IMR-90 (cell line): ENCODE measurements at regions not wholly inside any gene's neighbourhood (a gene's known extent, or its start where the extent isn't known, plus 50 kb on each side); places are given as distances from the start of the nearest gene placed in this dataset.

Source experiments
- ATAC-seq: fragments of 200-7000 bp; cut with Tn5 transposase; 2 replicates; pipeline ENCODE4 v1.9.1; 2020; ENCODE audit warnings: low read depth, mild to moderate bottlenecking, moderate library complexity
- BruUV-seq: library from RNA; stranded (reverse); fragments of 400-500 nt; replicated peaks from 2 replicates; lab custom pipeline; 2021; lab: Mats Ljungman, UMichigan
- CTCF ChIA-PET: fragments of 300-600 bp; formaldehyde crosslinking; extraction: SDS; loops from one replicate; lab custom pipeline; 2021; ENCODE audit warnings: antibody characterized with exemption; lab: Yijun Ruan, JAX
- POLR2A ChIA-PET: fragments of 300-600 bp; sonication (Branson Sonifier 250); formaldehyde crosslinking; loops from one replicate; lab custom pipeline; 2022; ENCODE audit warnings: antibody characterized with exemption; ENCODE audit not compliant: unreplicated experiment; lab: Charles Lee
- DNase-seq: peaks from one replicate; pipeline ENCODE4 v3.0.0; 2013
- H2AFZ ChIP-seq: replicated peaks from 2 replicates; pipeline ENCODE3; 2013; ENCODE audit warnings: low read length, mild to moderate bottlenecking; ENCODE audit not compliant: poor library complexity
- H2AK5ac ChIP-seq: 2 replicates; pipeline ENCODE4 v1.6.1; 2013; ENCODE audit warnings: low read depth, low read length, inconsistent platforms
- H2AK9ac ChIP-seq: replicated peaks from 2 replicates; pipeline ENCODE3; 2013; ENCODE audit warnings: mild to moderate bottlenecking, low read depth, low read length, moderate library complexity; ENCODE audit not compliant: poor library complexity
- H2BK120ac ChIP-seq: 2 replicates; pipeline ENCODE4 v1.6.1; 2013; ENCODE audit warnings: low read depth, low read length, inconsistent platforms
- H2BK15ac ChIP-seq: 3 replicates; pipeline ENCODE4 v1.6.1; 2013; ENCODE audit warnings: low read depth, low read length, inconsistent platforms
- H2BK20ac ChIP-seq: 2 replicates; pipeline ENCODE4 v1.6.1; 2013; ENCODE audit warnings: low read depth, mild to moderate bottlenecking, inconsistent platforms, low read length, moderate library complexity
- H2BK5ac ChIP-seq: 2 replicates; pipeline ENCODE4 v1.6.1; 2013; ENCODE audit warnings: mild to moderate bottlenecking, low read depth, low read length, inconsistent platforms; ENCODE audit not compliant: poor library complexity, severe bottlenecking
- H3K14ac ChIP-seq: replicated peaks from 2 replicates; pipeline ENCODE4 v1.6.1; 2013; ENCODE audit warnings: low read depth, low read length, inconsistent platforms
- H3K18ac ChIP-seq: 2 replicates; pipeline ENCODE4 v1.6.1; 2013; ENCODE audit warnings: low read depth, low read length, control low read depth
- H3K23ac ChIP-seq: 2 replicates; pipeline ENCODE4 v1.6.1; 2013; ENCODE audit warnings: low read depth, low read length, inconsistent platforms
- H3K27ac ChIP-seq: 2 replicates; pipeline ENCODE4 v1.5.1; 2013; ENCODE audit warnings: mild to moderate bottlenecking, control low read depth, low read length; ENCODE audit not compliant: insufficient read depth
- H3K27me3 ChIP-seq: 2 replicates; pipeline ENCODE4 v1.6.1; 2013; ENCODE audit warnings: low read length; ENCODE audit not compliant: control insufficient read depth, insufficient read depth
- H3K36me3 ChIP-seq: 2 replicates; pipeline ENCODE4 v1.6.1; 2013; ENCODE audit warnings: low read length, mixed read lengths; ENCODE audit not compliant: control insufficient read depth, insufficient read depth
- H3K4ac ChIP-seq: 2 replicates; pipeline ENCODE4 v1.6.1; 2013; ENCODE audit warnings: low read depth, low read length, inconsistent platforms
- H3K4me1 ChIP-seq: 2 replicates; pipeline ENCODE4 v1.6.1; 2013; ENCODE audit warnings: low read length, mixed read lengths; ENCODE audit not compliant: control insufficient read depth, insufficient read depth
- H3K4me2 ChIP-seq: 2 replicates; pipeline ENCODE4 v1.6.1; 2013; ENCODE audit warnings: low read depth, mild to moderate bottlenecking, control low read depth, low read length, moderate library complexity
- H3K4me3 ChIP-seq: 2 replicates; pipeline ENCODE4 v1.5.1; 2013; ENCODE audit warnings: low read depth, mild to moderate bottlenecking, control low read depth, low read length, moderate library complexity; ENCODE audit not compliant: insufficient read depth
- H3K56ac ChIP-seq: 2 replicates; pipeline ENCODE4 v1.6.1; 2013; ENCODE audit warnings: low read length, inconsistent platforms; ENCODE audit not compliant: insufficient read depth; ENCODE audit errors: extremely low read depth
- H3K79me1 ChIP-seq, 2 experiments: 2 replicates each; pipeline ENCODE4 v1.6.1; 2013; ENCODE audit warnings: low read length in 2 of 2, inconsistent platforms in 1 of 2, low read depth in 1 of 2
- H3K9ac ChIP-seq: 2 replicates; pipeline ENCODE4 v1.6.1; 2013; ENCODE audit warnings: low read depth, low read length, control low read depth
- H3K9me1 ChIP-seq: 2 replicates; pipeline ENCODE4 v1.6.1; 2013; ENCODE audit warnings: low read length, inconsistent platforms; ENCODE audit not compliant: insufficient read depth
- H3K9me3 ChIP-seq: 2 replicates; pipeline ENCODE4 v1.6.1; 2013; ENCODE audit warnings: low read length; ENCODE audit not compliant: control insufficient read depth, insufficient read depth
- H4K20me1 ChIP-seq: 2 replicates; pipeline ENCODE4 v1.6.1; 2013; ENCODE audit warnings: low read length, inconsistent platforms; ENCODE audit not compliant: insufficient read depth
- H4K5ac ChIP-seq: 2 replicates; pipeline ENCODE4 v1.6.1; 2013; ENCODE audit warnings: mild to moderate bottlenecking, low read depth, low read length, control low read depth
- H4K8ac ChIP-seq, 2 experiments: 2 replicates each; pipeline ENCODE4 v1.6.1; 2013; ENCODE audit warnings: low read depth in 2 of 2, low read length in 2 of 2, control low read depth in 1 of 2, inconsistent platforms in 1 of 2
- H4K91ac ChIP-seq: 2 replicates; pipeline ENCODE4 v1.6.1; 2013; ENCODE audit warnings: low read depth, low read length, inconsistent platforms; ENCODE audit not compliant: insufficient read depth
- BHLHE40 ChIP-seq: fragments of 150-350 bp; IDR thresholded peaks from 2 replicates; pipeline ENCODE4 v1.6.1; 2016; ENCODE audit warnings: mild to moderate bottlenecking, low read depth, low read length
- CEBPB ChIP-seq: IDR thresholded peaks from 2 replicates; pipeline ENCODE4 v1.6.1; 2012; ENCODE audit warnings: low read depth, low read length, improper control_type of control experiment
- CHD1 ChIP-seq: IDR thresholded peaks from 2 replicates; pipeline ENCODE4 v1.6.1; 2012; ENCODE audit warnings: low read depth, low read length, improper control_type of control experiment
- FOS ChIP-seq: fragments of 150-350 bp; IDR thresholded peaks from 2 replicates; pipeline ENCODE4 v1.6.1; 2016; ENCODE audit warnings: low read depth, low read length
- MAFK ChIP-seq: IDR thresholded peaks from 2 replicates; pipeline ENCODE4 v1.6.1; 2012; ENCODE audit warnings: low read depth, low read length, improper control_type of control experiment
- MAZ ChIP-seq: IDR thresholded peaks from 2 replicates; pipeline ENCODE4 v1.6.1; 2012; ENCODE audit warnings: low read depth, mild to moderate bottlenecking, low read length, improper control_type of control experiment, moderate library complexity, borderline replicate concordance
- MXI1 ChIP-seq: IDR thresholded peaks from 2 replicates; pipeline ENCODE4 v1.6.1; 2012; ENCODE audit warnings: low read depth, mild to moderate bottlenecking, low read length, moderate library complexity, borderline replicate concordance
- NFE2L2 ChIP-seq: fragments of 150-350 bp; IDR thresholded peaks from 2 replicates; pipeline ENCODE4 v1.6.1; 2016; ENCODE audit warnings: low read depth, mild to moderate bottlenecking, low read length
- POLR2A ChIP-seq: IDR thresholded peaks from 2 replicates; pipeline ENCODE4 v1.6.1; 2012; ENCODE audit warnings: mild to moderate bottlenecking, low read depth, low read length
- RAD21 ChIP-seq: IDR thresholded peaks from 2 replicates; pipeline ENCODE4 v1.6.1; 2012; ENCODE audit warnings: low read length, improper control_type of control experiment
- RCOR1 ChIP-seq: IDR thresholded peaks from 2 replicates; pipeline ENCODE4 v1.6.1; 2012; ENCODE audit warnings: mild to moderate bottlenecking, low read length, improper control_type of control experiment; ENCODE audit not compliant: insufficient replicate concordance
- RFX5 ChIP-seq: IDR thresholded peaks from 2 replicates; pipeline ENCODE4 v1.8.0; 2012; ENCODE audit warnings: low read depth, mild to moderate bottlenecking, low read length, moderate library complexity
- SMC3 ChIP-seq: fragments of 150-350 bp; IDR thresholded peaks from 2 replicates; pipeline ENCODE4 v1.6.1; 2016; ENCODE audit warnings: low read depth, mild to moderate bottlenecking, antibody characterized with exemption, low read length, moderate library complexity
- dilution Hi-C: fragments of 300-500 bp; cut with HindIII; formaldehyde crosslinking; loops from one replicate; pipeline ENCODE4 v1.14.3; 2018; ENCODE audit warnings: low sequenced_read_pairs; ENCODE audit not compliant: unreplicated experiment
- in situ Hi-C: fragments of 300-500 bp; cut with MboI; formaldehyde crosslinking; loops from 3 replicates; pipeline ENCODE4 v1.14.3; 2019; ENCODE audit warnings: low sequenced_read_pairs, inconsistent platforms, mixed read lengths
- intact Hi-C: fragments of 100-400 bp; cut with micrococcal nuclease; formaldehyde crosslinking; loops from 2 replicates; pipeline ENCODE4 v1.10.0; 2022
- TF ChIP-seq, protein P1 (sequence below): conservative IDR thresholded peaks from 2 replicates; pipeline ENCODE4 v1.5.1; 2012; ENCODE audit warnings: mild to moderate bottlenecking, low read depth, low read length, improper control_type of control experiment
- TF ChIP-seq, protein P2 (sequence below): fragments of 150-350 bp; IDR thresholded peaks from 2 replicates; pipeline ENCODE4 v1.6.1; 2017; ENCODE audit warnings: mild to moderate bottlenecking, antibody characterized with exemption, low read length, low read depth
- TF ChIP-seq, protein P3 (sequence below): fragments of 150-350 bp; IDR thresholded peaks from 2 replicates; pipeline ENCODE4 v1.6.1; 2016; ENCODE audit warnings: low read depth, mild to moderate bottlenecking, low read length, moderate library complexity, borderline replicate concordance

DNA sequence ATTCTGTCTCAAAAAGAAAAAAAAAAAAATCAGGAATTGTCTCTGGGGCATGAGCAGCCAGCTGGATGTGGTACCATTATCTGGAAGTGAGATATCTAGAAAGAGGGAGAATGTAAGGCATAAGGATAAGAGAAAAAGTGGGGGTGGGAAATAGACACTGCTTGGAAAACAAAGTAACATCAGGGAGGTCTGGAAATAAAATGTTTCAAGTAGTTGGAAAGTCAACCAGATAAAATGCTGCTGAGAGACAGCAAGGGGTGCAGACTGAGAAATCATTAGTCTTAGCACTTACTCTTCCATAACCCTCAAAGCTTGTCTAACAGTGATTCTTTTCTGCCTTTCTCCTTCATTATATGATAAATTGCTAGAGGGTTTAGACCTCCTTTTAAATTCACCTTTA lies 159.7 kb upstream of the TBL1XR1 start:
- DNase-seq (no peak), ATAC-seq (no peak)
- no peak for TF ChIP-seq FOS
- TF ChIP-seq SMC3, result no peak
- TF ChIP-seq RFX5, result no peak
- TF ChIP-seq NFE2L2, result no peak
- TF ChIP-seq RAD21, result no peak
- TF ChIP-seq, protein P1, sequence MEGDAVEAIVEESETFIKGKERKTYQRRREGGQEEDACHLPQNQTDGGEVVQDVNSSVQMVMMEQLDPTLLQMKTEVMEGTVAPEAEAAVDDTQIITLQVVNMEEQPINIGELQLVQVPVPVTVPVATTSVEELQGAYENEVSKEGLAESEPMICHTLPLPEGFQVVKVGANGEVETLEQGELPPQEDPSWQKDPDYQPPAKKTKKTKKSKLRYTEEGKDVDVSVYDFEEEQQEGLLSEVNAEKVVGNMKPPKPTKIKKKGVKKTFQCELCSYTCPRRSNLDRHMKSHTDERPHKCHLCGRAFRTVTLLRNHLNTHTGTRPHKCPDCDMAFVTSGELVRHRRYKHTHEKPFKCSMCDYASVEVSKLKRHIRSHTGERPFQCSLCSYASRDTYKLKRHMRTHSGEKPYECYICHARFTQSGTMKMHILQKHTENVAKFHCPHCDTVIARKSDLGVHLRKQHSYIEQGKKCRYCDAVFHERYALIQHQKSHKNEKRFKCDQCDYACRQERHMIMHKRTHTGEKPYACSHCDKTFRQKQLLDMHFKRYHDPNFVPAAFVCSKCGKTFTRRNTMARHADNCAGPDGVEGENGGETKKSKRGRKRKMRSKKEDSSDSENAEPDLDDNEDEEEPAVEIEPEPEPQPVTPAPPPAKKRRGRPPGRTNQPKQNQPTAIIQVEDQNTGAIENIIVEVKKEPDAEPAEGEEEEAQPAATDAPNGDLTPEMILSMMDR, result no peak
- TF ChIP-seq MAFK, result no peak
- no peak for TF ChIP-seq RCOR1
- TF ChIP-seq CHD1, result no peak
- TF ChIP-seq BHLHE40, result no peak
- TF ChIP-seq, protein P2, sequence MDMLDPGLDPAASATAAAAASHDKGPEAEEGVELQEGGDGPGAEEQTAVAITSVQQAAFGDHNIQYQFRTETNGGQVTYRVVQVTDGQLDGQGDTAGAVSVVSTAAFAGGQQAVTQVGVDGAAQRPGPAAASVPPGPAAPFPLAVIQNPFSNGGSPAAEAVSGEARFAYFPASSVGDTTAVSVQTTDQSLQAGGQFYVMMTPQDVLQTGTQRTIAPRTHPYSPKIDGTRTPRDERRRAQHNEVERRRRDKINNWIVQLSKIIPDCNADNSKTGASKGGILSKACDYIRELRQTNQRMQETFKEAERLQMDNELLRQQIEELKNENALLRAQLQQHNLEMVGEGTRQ, result no peak
- TF ChIP-seq MAZ, result no peak
- no peak for TF ChIP-seq MXI1
- TF ChIP-seq, protein P3, sequence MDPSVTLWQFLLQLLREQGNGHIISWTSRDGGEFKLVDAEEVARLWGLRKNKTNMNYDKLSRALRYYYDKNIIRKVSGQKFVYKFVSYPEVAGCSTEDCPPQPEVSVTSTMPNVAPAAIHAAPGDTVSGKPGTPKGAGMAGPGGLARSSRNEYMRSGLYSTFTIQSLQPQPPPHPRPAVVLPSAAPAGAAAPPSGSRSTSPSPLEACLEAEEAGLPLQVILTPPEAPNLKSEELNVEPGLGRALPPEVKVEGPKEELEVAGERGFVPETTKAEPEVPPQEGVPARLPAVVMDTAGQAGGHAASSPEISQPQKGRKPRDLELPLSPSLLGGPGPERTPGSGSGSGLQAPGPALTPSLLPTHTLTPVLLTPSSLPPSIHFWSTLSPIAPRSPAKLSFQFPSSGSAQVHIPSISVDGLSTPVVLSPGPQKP, result no peak
- no peak for TF ChIP-seq POLR2A
- no peak for TF ChIP-seq CEBPB
- peak overlapping the region; percentile 18 to 74; a peak in 3 of 4 replicates for H4K8ac ChIP-seq
- no peaks in the 10 kb centered on the region for H3K9me1 ChIP-seq
- peak overlapping the region; percentile 17; the same call in 1 of the 2 replicates for H3K27ac ChIP-seq
- BruUV-seq, result no TSS peak
- no peak overlapping the region for H3K4me3 ChIP-seq
- no peaks in the 10 kb centered on the region for H3K9me3 ChIP-seq
- peak overlapping the region; percentile 68 for H4K91ac ChIP-seq
- H3K4me1 ChIP-seq, result peaks cover 27% of the 10 kb centered on the region
- no peak overlapping the region for H3K4me2 ChIP-seq
- peak overlapping the region; percentile 69 for H3K56ac ChIP-seq
- H2BK15ac ChIP-seq, result peak overlapping the region; percentile 51; the same call in 2 of the 3 replicates
- ChIA-PET POLR2A (no interaction called here), CTCF (interaction anchor here (0.6 kb wide), 1 partner anchor 133 kb away, joined by 4 read pairs; no protein-coding TSS in a partner anchor)
- H3K36me3 ChIP-seq, result no peaks in the 10 kb centered on the region
- peak overlapping the region; percentile 82 for H3K4ac ChIP-seq
- H2BK120ac ChIP-seq, result peak overlapping the region; percentile 86
- H2AFZ ChIP-seq, result peak overlapping the region; percentile 73
- peak overlapping the region; percentile 88 for H2BK5ac ChIP-seq
- dilution Hi-C loops, result no loop called here
- H3K79me1 ChIP-seq, result peaks cover 0 to 15% of the 10 kb centered on the region in 2 experiments; a peak in 2 of 4 replicates
- peak overlapping the region; percentile 73 for H2BK20ac ChIP-seq
- H3K23ac ChIP-seq, result peak overlapping the region; percentile 55; the same call in 1 of the 2 replicates
- peak overlapping the region; percentile 3 for H3K9ac ChIP-seq
- in situ Hi-C loops, result loop anchor here (10.0 kb wide), 1 partner anchor 302 kb away; no protein-coding TSS in a partner anchor
- intact Hi-C loops, result no loop called here
- H4K20me1 ChIP-seq, result no peaks in the 10 kb centered on the region
- peak overlapping the region; percentile 7; the same call in 1 of the 2 replicates for H4K5ac ChIP-seq
- peak overlapping the region; percentile 68 for H2AK9ac ChIP-seq
- H3K14ac ChIP-seq, result peak overlapping the region; percentile 80
- H3K27me3 ChIP-seq, result no peaks in the 10 kb centered on the region
- peak overlapping the region; percentile 73 for H2AK5ac ChIP-seq
- peak overlapping the region; percentile 80 for H3K18ac ChIP-seq
